Suprapubic skin (tissue), 4 donors: ENCODE measurements at regions not wholly inside any gene's neighbourhood (a gene's known extent, or its start where the extent isn't known, plus 50 kb on each side); places are given as distances from the start of the nearest gene placed in this dataset.

Source experiments
- DNase-seq, 2 donors: peaks; one replicate each; pipeline ENCODE4 v3.0.0-alpha.2; 2019; ENCODE audit warnings: low spot score in 2 of 2
- H3K27ac ChIP-seq: fragments of 200-600 bp; sonication (generic); one replicate; pipeline ENCODE4 v1.5.1; 2019
- H3K27me3 ChIP-seq: fragments of 200-600 bp; sonication (generic); one replicate; pipeline ENCODE4 v1.5.1; 2019
- H3K36me3 ChIP-seq: fragments of 200-600 bp; sonication (generic); one replicate; pipeline ENCODE4 v1.5.1; 2019
- H3K4me1 ChIP-seq: fragments of 200-600 bp; sonication (generic); one replicate; pipeline ENCODE4 v1.5.1; 2019
- H3K4me3 ChIP-seq: fragments of 200-600 bp; sonication (generic); one replicate; pipeline ENCODE4 v1.5.1; 2019; ENCODE audit warnings: mild to moderate bottlenecking
- H3K9me3 ChIP-seq: fragments of 200-600 bp; sonication (generic); one replicate; pipeline ENCODE4 v1.5.1; 2019
- CTCF ChIP-seq, 2 donors: fragments of 200-600 bp in 1 of 2; fragments of 450-650 bp in 1 of 2; sonication (generic) in 1 of 2; IDR thresholded peaks; one replicate each; pipeline ENCODE4 v1.5.1; 2016 to 2019; ENCODE audit warnings: antibody characterized with exemption in 2 of 2, mild to moderate bottlenecking in 1 of 2, moderate library complexity in 1 of 2
- EP300 ChIP-seq: sonication (generic); formaldehyde crosslinking; IDR thresholded peaks from one replicate; pipeline ENCODE4 v1.6.1; 2017; ENCODE audit warnings: antibody characterized with exemption
- POLR2A ChIP-seq, 2 donors: fragments of 450-650 bp; IDR thresholded peaks; one replicate each; pipeline ENCODE4 v1.6.1; 2017; ENCODE audit warnings: antibody characterized with exemption in 2 of 2, mild to moderate bottlenecking in 2 of 2, moderate library complexity in 2 of 2
- POLR2AphosphoS5 ChIP-seq, 3 donors: sonication (generic); formaldehyde crosslinking; IDR thresholded peaks; one replicate each; pipeline ENCODE4 v1.6.1; 2017; ENCODE audit warnings: antibody characterized with exemption in 3 of 3
- WGBS: methylation state at CpG from one replicate; pipeline ENCODE4 v1.1.5; 2018; 5-methylcytosine and 5-hydroxymethylcytosine counted together

GRCh38 chr6:148242180-148242579 lies 100.5 kb upstream of the SASH1 start:
- Histone ChIP-seq H3K36me3 (no peaks in the 10 kb centered on the region), H3K9me3 (no peaks in the 10 kb centered on the region), H3K27ac (no peak overlapping the region), H3K4me1 (peaks cover 41% of the 10 kb centered on the region), H3K4me3 (no peak overlapping the region), H3K27me3 (no peaks in the 10 kb centered on the region)
- 23% methylated on average over 4 of the region's 4 CpGs for WGBS
- TF ChIP-seq EP300 (no peak), POLR2AphosphoS5 (IDR thresholded peaks at IDR 0.05) (no peak), CTCF (IDR thresholded peaks at IDR 0.05) (no peak), POLR2A (IDR thresholded peaks at IDR 0.05) (no peak)
- no peak for DNase-seq

GRCh38 chr6:148244217-148244935 lies 98.3 kb upstream of the SASH1 start:
- Histone ChIP-seq H3K36me3 (no peaks in the 10 kb centered on the region), H3K27ac (no peak overlapping the region), H3K9me3 (no peaks in the 10 kb centered on the region), H3K27me3 (no peaks in the 10 kb centered on the region), H3K4me3 (no peak overlapping the region), H3K4me1 (peaks cover 36% of the 10 kb centered on the region)
- WGBS: 81% methylated on average over 10 of the region's 10 CpGs
- TF ChIP-seq EP300: no peak
- TF ChIP-seq CTCF (IDR thresholded peaks at IDR 0.05): no peak
- TF ChIP-seq POLR2A (IDR thresholded peaks at IDR 0.05): no peak
- no peak for TF ChIP-seq POLR2AphosphoS5 (IDR thresholded peaks at IDR 0.05)
- no peak for DNase-seq

GRCh38 chr6:148247386-148248063 lies 95.1 kb upstream of the SASH1 start:
- no peaks in the 10 kb centered on the region for H3K27me3 ChIP-seq
- no peak overlapping the region for H3K27ac ChIP-seq
- DNase-seq: no peak
- TF ChIP-seq POLR2AphosphoS5 (IDR thresholded peaks at IDR 0.05) (no peak), POLR2A (IDR thresholded peaks at IDR 0.05) (no peak), EP300 (no peak), CTCF (IDR thresholded peaks at IDR 0.05) (no peak)
- no peak overlapping the region for H3K4me3 ChIP-seq
- no peaks in the 10 kb centered on the region for H3K36me3 ChIP-seq
- WGBS: 93% methylated on average over 6 of the region's 6 CpGs
- peaks cover 13% of the 10 kb centered on the region for H3K4me1 ChIP-seq
- H3K9me3 ChIP-seq: no peaks in the 10 kb centered on the region

- Histone ChIP-seq H3K27me3 (no peaks in the 10 kb centered on the region), H3K4me3 (no peak overlapping the region), H3K9me3 (no peaks in the 10 kb centered on the region), H3K4me1 (peaks cover 10% of the 10 kb centered on the region), H3K36me3 (no peaks in the 10 kb centered on the region), H3K27ac (no peak overlapping the region)
- no peak for TF ChIP-seq POLR2A (IDR thresholded peaks at IDR 0.05)
- TF ChIP-seq EP300: no peak
- no peak for TF ChIP-seq CTCF (IDR thresholded peaks at IDR 0.05)
- WGBS: 79% methylated on average over 6 of the region's 6 CpGs
- DNase-seq: no peak
Measured at GRCh38 chr6:148249160-148249559, 93.5 kb upstream of the SASH1 start.

- H3K27ac ChIP-seq: no peak overlapping the region
- DNase-seq: no peak
- H3K4me1 ChIP-seq: peaks cover 6% of the 10 kb centered on the region
- H3K27me3 ChIP-seq: no peaks in the 10 kb centered on the region
- H3K36me3 ChIP-seq: no peaks in the 10 kb centered on the region
- H3K4me3 ChIP-seq: no peak overlapping the region
- no peaks in the 10 kb centered on the region for H3K9me3 ChIP-seq
- WGBS: 61% methylated on average over 5 of the region's 5 CpGs
- TF ChIP-seq POLR2A (IDR thresholded peaks at IDR 0.05) (no peak), EP300 (no peak), POLR2AphosphoS5 (IDR thresholded peaks at IDR 0.05) (no peak), CTCF (IDR thresholded peaks at IDR 0.05) (no peak)
Measured at GRCh38 chr6:148249679-148250375, 92.8 kb upstream of the SASH1 start.
